Mucosa of rectum (tissue), 2 donors: ENCODE measurements at regions not wholly inside any gene's neighbourhood (a gene's known extent, or its start where the extent isn't known, plus 50 kb on each side); places are given as distances from the start of the nearest gene placed in this dataset.
"Not testable (repeated sequence)": the region's sequence is repeated elsewhere in the genome, so short reads cannot be mapped to it uniquely, and the experiment has no call there.

ENCODE experiments used
- H3K27ac ChIP-seq, 2 donors: one replicate each; pipeline ENCODE4 v1.7.0; 2013; ENCODE audit warnings: inconsistent platforms in 2 of 2, low read depth in 2 of 2, low read length in 2 of 2
- H3K27me3 ChIP-seq, 2 donors: one replicate each; pipeline ENCODE4 v1.7.0; 2013; ENCODE audit warnings: low read length in 2 of 2; ENCODE audit not compliant: control insufficient read depth in 2 of 2, insufficient read depth in 2 of 2
- H3K36me3 ChIP-seq, 2 donors: one replicate each; pipeline ENCODE4 v1.7.0; 2013; ENCODE audit warnings: low read length in 2 of 2; ENCODE audit not compliant: control insufficient read depth in 2 of 2, insufficient read depth in 2 of 2
- H3K4me1 ChIP-seq, 2 donors: one replicate each; pipeline ENCODE4 v1.7.0; 2013; ENCODE audit warnings: low read length in 2 of 2, mild to moderate bottlenecking in 1 of 2; ENCODE audit not compliant: control insufficient read depth in 2 of 2, insufficient read depth in 2 of 2
- H3K4me3 ChIP-seq, 2 donors: one replicate each; pipeline ENCODE4 v1.7.0; 2013; ENCODE audit warnings: low read length in 2 of 2
- H3K9ac ChIP-seq, 2 donors: one replicate each; pipeline ENCODE4 v1.7.0; 2013; ENCODE audit warnings: low read length in 2 of 2, low read depth in 1 of 2, mild to moderate bottlenecking in 1 of 2
- H3K9me3 ChIP-seq, 2 donors: one replicate each; pipeline ENCODE4 v1.7.0; 2013; ENCODE audit warnings: low read length in 2 of 2; ENCODE audit not compliant: control insufficient read depth in 2 of 2
- donor health status: healthy.
- donor health status: Normal muscosa, but diverticular disease.

DNA sequence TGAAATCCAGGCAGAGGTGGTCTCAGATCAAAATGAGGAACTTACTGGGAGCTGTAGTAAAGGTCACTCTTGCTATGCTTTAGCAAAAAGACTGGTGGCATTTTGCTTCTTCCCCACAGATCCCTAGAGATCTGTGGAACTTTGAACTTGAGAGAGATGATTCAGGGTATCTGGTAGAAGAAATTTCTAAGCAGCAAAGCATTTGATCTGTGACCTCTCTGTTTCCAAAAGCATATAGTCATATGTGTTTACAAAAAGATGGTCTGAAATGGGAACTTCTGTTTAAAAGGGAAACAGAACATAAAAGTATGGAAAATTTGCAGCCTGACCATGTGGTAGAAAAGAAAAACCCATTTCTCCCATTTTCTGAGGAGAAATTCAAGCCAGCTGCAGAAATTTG is 196.2 kb upstream of the PDZRN3 start:
- not testable (repeated sequence) for H3K36me3 ChIP-seq, H3K4me3 ChIP-seq, H3K27me3 ChIP-seq, H3K4me1 ChIP-seq, H3K27ac ChIP-seq, H3K9ac ChIP-seq, H3K9me3 ChIP-seq

DNA sequence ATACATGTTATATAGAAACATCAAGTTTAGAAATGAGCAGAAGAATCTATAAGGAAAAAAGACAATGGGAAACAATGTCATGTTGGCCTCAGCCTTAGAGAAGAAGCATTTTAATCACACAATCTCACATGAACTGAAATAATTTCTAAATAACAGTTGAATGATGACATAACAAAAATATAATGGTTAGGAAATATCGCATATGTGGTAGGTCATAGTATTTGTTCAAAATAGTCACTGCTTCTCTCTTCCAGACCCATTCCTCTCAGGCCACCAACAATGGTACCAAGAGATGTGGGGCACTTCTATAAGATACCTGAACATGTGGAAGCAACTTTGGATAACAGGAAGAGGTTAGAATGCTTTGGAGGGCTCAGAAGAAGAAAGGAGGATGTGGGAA is 195.7 kb upstream of the PDZRN3 start:
- H3K4me1 ChIP-seq: no peaks in the 10 kb centered on the region
- H3K9me3 ChIP-seq: no peaks in the 10 kb centered on the region
- no peaks in the 10 kb centered on the region for H3K36me3 ChIP-seq
- no peak overlapping the region for H3K9ac ChIP-seq
- H3K27me3 ChIP-seq: no peaks in the 10 kb centered on the region
- H3K4me3 ChIP-seq: no peak overlapping the region
- no peak overlapping the region for H3K27ac ChIP-seq

DNA sequence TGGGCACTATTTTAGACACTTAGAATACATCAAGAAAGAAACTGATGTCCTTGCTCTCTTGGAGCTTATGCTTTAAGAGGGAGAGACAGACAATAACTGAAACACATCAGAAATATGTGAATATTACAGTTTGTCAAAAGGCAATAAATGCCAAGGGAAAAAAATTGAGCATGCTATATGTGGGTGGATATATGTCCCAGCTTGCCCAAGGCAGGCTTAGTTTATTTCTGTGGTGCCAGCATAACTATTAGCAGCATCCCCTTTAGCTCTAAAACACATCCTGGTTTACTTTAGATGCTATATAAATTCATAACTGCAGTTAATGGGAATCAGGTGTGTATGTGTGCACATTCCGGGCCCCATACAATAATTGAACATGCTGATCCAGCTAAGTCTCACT is 191.2 kb upstream of the PDZRN3 start:
- H3K27me3 ChIP-seq: no peaks in the 10 kb centered on the region
- no peaks in the 10 kb centered on the region for H3K36me3 ChIP-seq
- no peaks in the 10 kb centered on the region for H3K4me1 ChIP-seq
- H3K4me3 ChIP-seq: no peak overlapping the region
- H3K9ac ChIP-seq: no peak overlapping the region
- no peak overlapping the region for H3K27ac ChIP-seq
- no peaks in the 10 kb centered on the region for H3K9me3 ChIP-seq

DNA sequence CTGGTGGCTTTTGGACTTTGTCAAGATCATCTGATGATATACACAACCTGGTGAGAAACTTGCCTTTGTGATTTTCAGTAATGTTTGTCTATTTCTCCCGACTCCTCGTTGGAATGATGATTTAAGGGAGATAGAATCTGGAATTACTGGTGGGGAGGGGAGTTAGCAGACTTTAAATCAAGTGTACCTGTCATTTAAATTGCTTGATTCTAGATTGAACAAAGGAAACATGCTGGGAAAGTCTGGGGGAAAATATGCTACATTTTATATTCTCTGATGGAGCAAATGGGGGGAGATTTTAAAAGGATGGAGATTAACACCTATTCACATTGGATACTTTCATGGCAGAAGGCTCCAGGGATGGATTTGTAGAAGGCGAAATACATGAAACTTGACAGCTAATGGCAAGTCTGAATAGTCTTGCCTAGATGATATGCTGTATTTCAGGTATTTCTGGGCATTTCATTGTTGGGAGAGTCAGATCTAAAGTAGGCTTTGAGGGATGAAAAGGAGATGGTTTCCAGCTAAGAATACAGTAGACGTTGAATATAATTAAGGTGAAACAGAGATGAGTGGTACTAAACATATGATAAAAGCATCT is 189.1 kb upstream of the PDZRN3 start:
- Histone ChIP-seq H3K36me3 (no peaks in the 10 kb centered on the region), H3K9me3 (no peaks in the 10 kb centered on the region), H3K27ac (no peak overlapping the region), H3K9ac (no peak overlapping the region), H3K4me3 (no peak overlapping the region), H3K27me3 (no peaks in the 10 kb centered on the region), H3K4me1 (no peaks in the 10 kb centered on the region)

DNA sequence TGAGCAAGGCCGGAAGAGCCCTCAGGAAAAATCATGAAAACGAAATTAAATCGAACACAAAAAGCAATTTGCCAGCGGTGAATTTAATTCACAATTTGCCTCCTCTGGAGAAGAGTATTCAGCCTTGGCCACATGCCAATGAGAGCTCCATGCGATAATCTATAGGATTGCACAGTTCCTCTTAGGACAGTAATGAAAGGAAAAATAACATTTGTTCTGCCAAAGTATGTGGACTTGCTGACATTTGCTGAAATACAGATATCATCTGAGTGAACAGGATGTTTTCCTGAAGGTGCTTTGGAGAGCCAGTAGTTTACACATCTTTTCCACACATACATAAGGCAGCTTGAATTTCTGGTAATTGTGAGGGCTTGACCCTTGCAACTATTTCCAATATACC is 188.6 kb upstream of the PDZRN3 start:
- Histone ChIP-seq H3K9ac (no peak overlapping the region), H3K9me3 (no peaks in the 10 kb centered on the region), H3K27me3 (no peaks in the 10 kb centered on the region), H3K4me1 (no peaks in the 10 kb centered on the region), H3K27ac (no peak overlapping the region), H3K36me3 (no peaks in the 10 kb centered on the region), H3K4me3 (no peak overlapping the region)

DNA sequence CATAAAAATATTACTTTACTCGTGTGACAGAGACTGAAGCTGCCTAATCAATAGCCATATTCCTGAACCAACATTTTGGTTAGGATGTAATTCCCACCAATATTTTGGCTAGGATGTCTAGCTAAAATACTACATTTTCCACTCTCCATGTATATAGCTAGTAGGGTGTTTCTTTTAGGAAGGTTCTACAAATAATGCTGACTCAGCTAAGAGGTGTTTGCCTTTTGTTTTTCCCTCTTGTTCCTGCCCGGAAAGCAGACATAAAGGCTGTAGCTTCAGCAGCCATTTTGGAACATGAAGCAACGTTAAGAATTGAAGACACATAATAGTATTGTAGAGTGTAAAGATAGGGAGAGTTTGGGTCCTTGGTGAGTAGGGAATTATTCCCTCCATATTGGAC is 187.3 kb upstream of the PDZRN3 start:
- H3K9me3 ChIP-seq: no peaks in the 10 kb centered on the region

DNA sequence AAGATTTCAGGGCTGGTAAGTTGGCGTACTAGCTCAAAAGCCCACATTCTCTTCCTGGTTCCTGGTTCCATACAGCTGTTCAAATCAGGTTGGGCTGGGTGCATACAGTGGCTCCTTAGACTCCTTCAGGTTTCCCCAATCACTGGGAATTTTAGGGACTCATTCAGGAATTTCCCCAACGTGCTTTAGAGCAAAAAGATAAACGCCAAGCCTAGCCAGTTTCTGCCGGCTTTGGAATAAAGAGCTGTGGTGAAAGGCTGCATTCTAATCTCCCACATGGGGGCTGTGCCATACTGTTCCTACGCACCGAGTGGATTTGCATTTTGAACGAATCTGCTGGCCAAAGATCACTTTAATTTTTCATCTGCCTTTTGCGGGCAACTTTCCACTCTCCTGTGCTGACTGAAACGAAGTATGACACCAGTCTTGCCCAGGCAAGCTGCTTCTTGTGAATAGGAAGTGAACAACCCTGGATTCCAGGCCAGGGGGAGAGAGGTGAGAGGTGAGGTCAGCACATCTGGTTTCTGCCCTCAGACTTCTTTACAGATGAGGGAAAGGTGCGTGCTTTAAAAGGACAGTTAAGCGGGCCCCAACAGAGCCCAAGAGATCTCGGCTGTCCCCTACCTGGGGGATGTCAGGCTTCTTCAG is 184.2 kb upstream of the PDZRN3 start:
- Histone ChIP-seq H3K4me1 (no peaks in the 10 kb centered on the region), H3K9ac (no peak overlapping the region), H3K36me3 (no peaks in the 10 kb centered on the region), H3K27ac (no peak overlapping the region), H3K27me3 (no peaks in the 10 kb centered on the region), H3K9me3 (no peaks in the 10 kb centered on the region), H3K4me3 (no peak overlapping the region)

More for the DNA sequence above, 187.3 kb upstream of the PDZRN3 start:
- Histone ChIP-seq H3K36me3 (no peaks in the 10 kb centered on the region), H3K27ac (no peak overlapping the region), H3K27me3 (no peaks in the 10 kb centered on the region), H3K4me1 (no peaks in the 10 kb centered on the region), H3K9ac (no peak overlapping the region), H3K4me3 (no peak overlapping the region)

DNA sequence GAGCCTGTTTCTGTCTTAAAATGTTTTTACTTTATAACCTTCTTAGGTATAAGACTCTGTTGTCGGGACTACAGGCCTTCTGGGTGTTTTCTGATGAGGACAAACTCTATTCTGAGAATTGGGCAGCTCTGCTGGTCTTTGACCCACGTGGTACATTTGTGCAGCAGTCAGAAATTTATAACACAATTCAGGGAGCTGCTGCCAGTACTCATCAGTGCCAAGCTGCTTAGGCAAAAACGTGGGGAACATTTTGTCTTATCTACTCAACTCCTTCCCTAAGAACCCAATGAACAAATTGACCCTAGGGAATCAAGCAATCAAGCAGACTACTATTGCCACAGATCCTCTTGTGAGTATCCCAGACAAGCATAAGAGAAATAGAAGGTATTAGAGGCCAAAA is 180.7 kb upstream of the PDZRN3 start:
- H3K9me3 ChIP-seq: no peaks in the 10 kb centered on the region
- H3K27me3 ChIP-seq: no peaks in the 10 kb centered on the region
- H3K4me1 ChIP-seq: no peaks in the 10 kb centered on the region
- no peak overlapping the region for H3K27ac ChIP-seq
- H3K4me3 ChIP-seq: no peak overlapping the region
- no peak overlapping the region for H3K9ac ChIP-seq
- no peaks in the 10 kb centered on the region for H3K36me3 ChIP-seq

DNA sequence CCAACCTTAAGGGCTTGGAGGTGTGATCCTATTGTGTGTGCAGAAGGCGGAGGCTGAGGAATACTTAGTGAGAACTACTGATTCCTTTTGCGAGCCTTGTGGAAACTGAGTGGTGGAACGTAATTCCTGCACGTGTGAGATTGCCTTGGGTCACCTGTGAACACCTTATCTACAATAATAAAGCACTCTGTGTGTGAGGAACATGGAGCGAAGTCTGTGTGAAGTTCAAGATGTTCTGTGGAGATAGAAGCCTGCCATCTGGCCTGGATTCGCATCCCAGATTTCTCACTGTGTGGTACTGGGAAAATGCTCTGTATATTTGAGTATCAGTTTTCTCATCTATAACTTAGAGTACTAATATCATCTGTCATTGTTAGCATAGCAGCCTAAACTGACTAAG is 179.5 kb upstream of the PDZRN3 start:
- H3K4me1 ChIP-seq: no peaks in the 10 kb centered on the region
- no peaks in the 10 kb centered on the region for H3K9me3 ChIP-seq
- no peak overlapping the region for H3K27ac ChIP-seq
- H3K9ac ChIP-seq: no peak overlapping the region
- no peaks in the 10 kb centered on the region for H3K36me3 ChIP-seq
- H3K4me3 ChIP-seq: no peak overlapping the region
- no peaks in the 10 kb centered on the region for H3K27me3 ChIP-seq

DNA sequence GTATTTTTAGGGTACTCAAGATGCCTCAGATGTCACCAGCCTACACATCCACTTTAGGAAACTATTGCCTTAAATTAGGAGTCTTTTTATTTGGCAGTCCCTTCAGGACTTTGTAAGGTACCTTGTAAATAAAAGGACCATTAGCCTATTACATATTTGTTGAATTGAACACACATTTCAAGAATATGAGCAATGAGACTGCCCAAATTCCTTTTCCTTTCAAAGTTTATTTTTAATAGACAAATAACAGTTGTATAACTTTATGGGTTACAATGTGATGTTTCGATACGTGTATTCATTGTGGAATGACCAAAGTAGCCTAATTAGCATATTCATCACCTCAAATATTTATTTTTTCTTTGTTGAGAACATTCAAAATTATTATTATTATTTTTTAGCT is 176.7 kb upstream of the PDZRN3 start:
- Histone ChIP-seq H3K9ac (no peak overlapping the region), H3K27ac (no peak overlapping the region)

More for the DNA sequence above, 176.7 kb upstream of the PDZRN3 start:
- H3K4me1 ChIP-seq: no peaks in the 10 kb centered on the region
- no peak overlapping the region for H3K4me3 ChIP-seq
- H3K36me3 ChIP-seq: no peaks in the 10 kb centered on the region
- no peaks in the 10 kb centered on the region for H3K9me3 ChIP-seq
- H3K27me3 ChIP-seq: no peaks in the 10 kb centered on the region
